Endothelial cell of umbilical vein (primary cell): ENCODE measurements at regions not wholly inside any gene's neighbourhood (a gene's known extent, or its start where the extent isn't known, plus 50 kb on each side); places are given as distances from the start of the nearest gene placed in this dataset.

Experiments used
- CTCF ChIP-seq, 2 donors: IDR thresholded peaks; 1 replicate in 1 of 2; 2 replicates in 1 of 2; pipeline ENCODE4 v1.5.1; 2011; ENCODE audit warnings: low read length in 2 of 2, mild to moderate bottlenecking in 2 of 2, moderate library complexity in 2 of 2, control low read depth in 1 of 2, inconsistent platforms in 1 of 2, low read depth in 1 of 2; ENCODE audit not compliant: insufficient read depth in 1 of 2; ENCODE audit errors: extremely low read depth in 1 of 2
- EZH2 ChIP-seq: IDR thresholded peaks from 2 replicates; pipeline ENCODE4 v1.6.1; 2012; ENCODE audit warnings: borderline replicate concordance, low read depth, mild to moderate bottlenecking, moderate library complexity, low read length, inconsistent platforms; ENCODE audit not compliant: severe bottlenecking
- MYC ChIP-seq: IDR thresholded peaks from one replicate; pipeline ENCODE4 v1.6.1; 2011; ENCODE audit warnings: mild to moderate bottlenecking, low read depth, low read length
- POLR2A ChIP-seq: IDR thresholded peaks from 2 replicates; pipeline ENCODE4 v1.6.1; 2012; ENCODE audit warnings: low read depth, mild to moderate bottlenecking, control low read depth, low read length
- POLR2AphosphoS5 ChIP-seq: IDR thresholded peaks from 2 replicates; pipeline ENCODE4 v1.6.1; 2012; ENCODE audit warnings: low read depth, mild to moderate bottlenecking, control low read depth, low read length, moderate library complexity; ENCODE audit not compliant: insufficient read depth

GRCh38 chr13:111912991-111913760 is 153.8 kb upstream of the SOX1 start:
- TF ChIP-seq CTCF (IDR thresholded peaks at IDR 0.05; ENCODE audit: extremely low read depth in 1 of 2, insufficient read depth in 1 of 2, low read depth in 1 of 2, low read length in 2 of 2) (no peak), MYC (no peak), POLR2AphosphoS5 (no peak), POLR2A (no peak), EZH2 (no peak)
